DND-41 (cell line): ENCODE measurements at regions not wholly inside any gene's neighbourhood (a gene's known extent, or its start where the extent isn't known, plus 50 kb on each side); places are given as distances from the start of the nearest gene placed in this dataset.

Experiments used
- ATAC-seq: fragments of 200-7000 bp; cut with Tn5 transposase; 3 replicates; pipeline ENCODE4 v1.9.1; 2021; ENCODE audit warnings: low read depth; ENCODE audit not compliant: insufficient read depth
- DNase-seq: peaks from one replicate; pipeline ENCODE4 v3.0.0-alpha.2; 2020
- H2AFZ ChIP-seq: 2 replicates; pipeline ENCODE4 v1.6.0; 2012; ENCODE audit warnings: low read depth, low read length
- H3K27ac ChIP-seq: 2 replicates; pipeline ENCODE4 v1.5.1; 2012; ENCODE audit warnings: low read length, inconsistent platforms
- H3K27me3 ChIP-seq: fragments of 200-600 bp; sonication (generic); 2 replicates; pipeline ENCODE4 v1.6.0; 2012; ENCODE audit warnings: low read length, mild to moderate bottlenecking, inconsistent platforms; ENCODE audit not compliant: insufficient read depth, poor library complexity
- H3K36me3 ChIP-seq: 2 replicates; pipeline ENCODE4 v1.5.1; 2012; ENCODE audit warnings: low read length, inconsistent platforms; ENCODE audit not compliant: insufficient read depth
- H3K4me1 ChIP-seq: 2 replicates; pipeline ENCODE4 v1.5.1; 2012; ENCODE audit warnings: mild to moderate bottlenecking, low read length; ENCODE audit not compliant: insufficient read depth
- H3K4me2 ChIP-seq: 2 replicates; pipeline ENCODE4 v1.6.0; 2012; ENCODE audit warnings: mild to moderate bottlenecking, moderate library complexity, low read length, inconsistent platforms; ENCODE audit not compliant: insufficient read depth
- H3K4me3 ChIP-seq, 2 experiments: fragments of 200-600 bp in 1 of 2; shearing (Covaris generic) in 1 of 2; 2 replicates each; pipeline ENCODE4 v1.5.1; 2012 to 2016; ENCODE audit warnings: inconsistent platforms in 2 of 2, low read length in 2 of 2, mild to moderate bottlenecking in 2 of 2, low read depth in 1 of 2, moderate library complexity in 1 of 2
- H3K79me2 ChIP-seq: 2 replicates; pipeline ENCODE4 v1.6.0; 2012; ENCODE audit warnings: low read length, inconsistent platforms; ENCODE audit not compliant: insufficient read depth
- H3K9ac ChIP-seq: 2 replicates; pipeline ENCODE4 v1.6.0; 2012; ENCODE audit warnings: low read depth, mild to moderate bottlenecking, inconsistent platforms, low read length, moderate library complexity
- H3K9me3 ChIP-seq: 2 replicates; pipeline ENCODE4 v1.5.1; 2012; ENCODE audit warnings: low read length, moderate library complexity, mild to moderate bottlenecking, inconsistent platforms; ENCODE audit not compliant: insufficient read depth, severe bottlenecking
- H4K20me1 ChIP-seq: 2 replicates; pipeline ENCODE4 v1.6.0; 2012; ENCODE audit warnings: low read length; ENCODE audit not compliant: insufficient read depth
- EZH2 ChIP-seq: IDR thresholded peaks from 3 replicates; pipeline ENCODE4 v1.6.1; 2012; ENCODE audit warnings: borderline replicate concordance, low read depth, mild to moderate bottlenecking, moderate library complexity, low read length, inconsistent platforms; ENCODE audit not compliant: severe bottlenecking
- TF ChIP-seq, protein P1 (sequence below): IDR thresholded peaks from 2 replicates; pipeline ENCODE4 v1.5.1; 2012; ENCODE audit warnings: borderline replicate concordance, low read length, moderate library complexity, mild to moderate bottlenecking; ENCODE audit not compliant: poor library complexity, severe bottlenecking; ENCODE audit errors: extremely low read depth

GRCh38 chr18:67406714-67407113 lies 109.8 kb downstream of the DSEL start:
- TF ChIP-seq EZH2, result no peak
- TF ChIP-seq, protein P1, sequence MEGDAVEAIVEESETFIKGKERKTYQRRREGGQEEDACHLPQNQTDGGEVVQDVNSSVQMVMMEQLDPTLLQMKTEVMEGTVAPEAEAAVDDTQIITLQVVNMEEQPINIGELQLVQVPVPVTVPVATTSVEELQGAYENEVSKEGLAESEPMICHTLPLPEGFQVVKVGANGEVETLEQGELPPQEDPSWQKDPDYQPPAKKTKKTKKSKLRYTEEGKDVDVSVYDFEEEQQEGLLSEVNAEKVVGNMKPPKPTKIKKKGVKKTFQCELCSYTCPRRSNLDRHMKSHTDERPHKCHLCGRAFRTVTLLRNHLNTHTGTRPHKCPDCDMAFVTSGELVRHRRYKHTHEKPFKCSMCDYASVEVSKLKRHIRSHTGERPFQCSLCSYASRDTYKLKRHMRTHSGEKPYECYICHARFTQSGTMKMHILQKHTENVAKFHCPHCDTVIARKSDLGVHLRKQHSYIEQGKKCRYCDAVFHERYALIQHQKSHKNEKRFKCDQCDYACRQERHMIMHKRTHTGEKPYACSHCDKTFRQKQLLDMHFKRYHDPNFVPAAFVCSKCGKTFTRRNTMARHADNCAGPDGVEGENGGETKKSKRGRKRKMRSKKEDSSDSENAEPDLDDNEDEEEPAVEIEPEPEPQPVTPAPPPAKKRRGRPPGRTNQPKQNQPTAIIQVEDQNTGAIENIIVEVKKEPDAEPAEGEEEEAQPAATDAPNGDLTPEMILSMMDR, result no peak
- Histone ChIP-seq H3K27me3 (no peaks in the 10 kb centered on the region), H3K4me2 (no peak overlapping the region), H3K4me1 (no peaks in the 10 kb centered on the region), H2AFZ (no peak overlapping the region), H3K36me3 (no peaks in the 10 kb centered on the region), H3K4me3 (no peak overlapping the region), H3K79me2 (no peaks in the 10 kb centered on the region), H3K9me3 (no peaks in the 10 kb centered on the region), H3K27ac (no peak overlapping the region), H4K20me1 (no peaks in the 10 kb centered on the region), H3K9ac (no peak overlapping the region)
- no peak for DNase-seq
- no peak for ATAC-seq

DNA sequence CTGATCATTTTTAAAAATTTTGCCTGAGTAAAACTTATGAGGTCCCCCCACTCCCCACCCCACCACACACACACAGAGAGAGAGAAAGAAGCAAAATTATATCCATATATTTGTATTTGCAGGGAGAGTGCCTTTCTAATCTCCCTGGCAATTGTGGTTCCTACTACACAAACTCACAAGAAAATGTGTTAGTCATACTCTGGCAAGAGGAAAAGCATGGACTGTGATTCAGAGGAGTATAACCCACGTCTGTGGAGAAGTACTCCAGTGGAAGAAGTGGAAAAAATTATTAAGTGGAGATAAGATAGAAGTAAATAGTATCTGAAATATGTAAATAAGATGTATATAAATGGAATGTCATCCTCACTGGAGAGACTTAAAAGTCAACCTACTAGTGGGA lies 114.0 kb downstream of the DSEL start:
- H4K20me1 ChIP-seq, result no peaks in the 10 kb centered on the region
- DNase-seq (no peak), ATAC-seq (no peak)
- no peaks in the 10 kb centered on the region for H3K9me3 ChIP-seq
- H3K4me1 ChIP-seq, result no peaks in the 10 kb centered on the region
- H3K4me2 ChIP-seq, result no peak overlapping the region
- H3K27me3 ChIP-seq, result no peaks in the 10 kb centered on the region
- no peak overlapping the region for H3K4me3 ChIP-seq
- H3K79me2 ChIP-seq, result no peaks in the 10 kb centered on the region
- H2AFZ ChIP-seq, result no peak overlapping the region
- TF ChIP-seq EZH2, result no peak
- TF ChIP-seq, protein P1, result no peak
- no peaks in the 10 kb centered on the region for H3K36me3 ChIP-seq
- no peak overlapping the region for H3K9ac ChIP-seq
- H3K27ac ChIP-seq, result no peak overlapping the region

GRCh38 chr18:67400502-67401117 lies 115.9 kb downstream of the DSEL start:
- Histone ChIP-seq H3K4me2 (no peak overlapping the region), H3K79me2 (no peaks in the 10 kb centered on the region), H3K4me3 (no peak overlapping the region), H3K9ac (no peak overlapping the region), H3K4me1 (no peaks in the 10 kb centered on the region), H2AFZ (no peak overlapping the region), H3K27me3 (no peaks in the 10 kb centered on the region), H4K20me1 (no peaks in the 10 kb centered on the region), H3K27ac (no peak overlapping the region), H3K9me3 (no peaks in the 10 kb centered on the region), H3K36me3 (no peaks in the 10 kb centered on the region)
- ATAC-seq (no peak), DNase-seq (no peak)
- TF ChIP-seq EZH2, result no peak
- TF ChIP-seq, protein P1, result no peak

DNA sequence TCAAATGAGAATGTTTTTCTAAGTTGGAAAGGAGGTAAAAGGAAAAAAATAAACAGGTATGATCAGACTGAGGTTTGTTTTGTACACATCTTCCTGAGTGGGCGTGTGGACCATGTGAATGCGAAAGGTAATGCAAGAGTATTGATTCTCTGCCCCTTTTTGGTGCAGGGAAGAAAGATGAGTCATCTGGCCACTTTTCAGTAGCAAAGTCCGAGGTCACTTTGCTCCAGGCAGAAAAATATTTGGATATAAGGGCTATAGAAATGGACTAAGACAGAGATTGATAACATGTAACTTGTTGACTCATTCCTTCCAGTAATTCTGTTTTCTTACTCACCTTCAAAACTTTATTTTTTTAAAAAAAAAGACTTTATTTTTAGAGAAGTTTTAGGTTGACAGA lies 130.5 kb downstream of the DSEL start:
- Histone ChIP-seq H3K27ac (no peak overlapping the region), H3K27me3 (no peaks in the 10 kb centered on the region), H3K9me3 (no peaks in the 10 kb centered on the region), H3K4me1 (no peaks in the 10 kb centered on the region), H3K9ac (no peak overlapping the region), H3K36me3 (no peaks in the 10 kb centered on the region), H3K4me3 (no peak overlapping the region), H3K4me2 (no peak overlapping the region), H3K79me2 (no peaks in the 10 kb centered on the region), H2AFZ (no peak overlapping the region), H4K20me1 (no peaks in the 10 kb centered on the region)
- no peak for TF ChIP-seq EZH2
- TF ChIP-seq, protein P1, result no peak
- DNase-seq, result no peak
- ATAC-seq, result no peak
